Osteocyte (in vitro differentiated cells): ENCODE measurements at regions not wholly inside any gene's neighbourhood (a gene's known extent, or its start where the extent isn't known, plus 50 kb on each side); places are given as distances from the start of the nearest gene placed in this dataset.

Experiments
- DNase-seq: peaks from one replicate; pipeline ENCODE4 v3.0.0; 2021; ENCODE audit warnings: mixed read lengths; ENCODE audit not compliant: unreplicated experiment; ENCODE audit errors: extremely low spot score
- H3K27ac Mint-ChIP-seq: one replicate; pipeline ENCODE4 v1.8.0; 2021; ENCODE audit warnings: mild to moderate bottlenecking, mixed read lengths; ENCODE audit not compliant: unreplicated experiment
- H3K27me3 Mint-ChIP-seq: one replicate; pipeline ENCODE4 v1.8.0; 2021; ENCODE audit warnings: mixed read lengths; ENCODE audit not compliant: unreplicated experiment
- H3K36me3 Mint-ChIP-seq: one replicate; pipeline ENCODE4 v1.8.0; 2021; ENCODE audit warnings: mixed read lengths; ENCODE audit not compliant: unreplicated experiment
- H3K4me1 Mint-ChIP-seq: one replicate; pipeline ENCODE4 v1.8.0; 2021; ENCODE audit warnings: mixed read lengths; ENCODE audit not compliant: unreplicated experiment
- H3K4me3 Mint-ChIP-seq: one replicate; pipeline ENCODE4 v1.8.0; 2021; ENCODE audit warnings: mild to moderate bottlenecking, moderate library complexity, mixed read lengths; ENCODE audit not compliant: unreplicated experiment
- H3K9me3 Mint-ChIP-seq: one replicate; pipeline ENCODE4 v1.8.0; 2021; ENCODE audit warnings: mixed read lengths; ENCODE audit not compliant: unreplicated experiment
- CTCF ChIP-seq: fragments of 200-600 bp; sonication (generic); IDR thresholded peaks from 2 replicates; pipeline ENCODE4 v1.5.0; 2021; ENCODE audit warnings: antibody characterized with exemption, mild to moderate bottlenecking, moderate library complexity

- H3K4me1 Mint-ChIP-seq = no peaks in the 10 kb centered on the region
- DNase-seq = no peak
- no peaks in the 10 kb centered on the region for H3K27me3 Mint-ChIP-seq
Observed at GRCh38 chr5:87717761-87718160, 305.0 kb upstream of the CCNH start.

DNA sequence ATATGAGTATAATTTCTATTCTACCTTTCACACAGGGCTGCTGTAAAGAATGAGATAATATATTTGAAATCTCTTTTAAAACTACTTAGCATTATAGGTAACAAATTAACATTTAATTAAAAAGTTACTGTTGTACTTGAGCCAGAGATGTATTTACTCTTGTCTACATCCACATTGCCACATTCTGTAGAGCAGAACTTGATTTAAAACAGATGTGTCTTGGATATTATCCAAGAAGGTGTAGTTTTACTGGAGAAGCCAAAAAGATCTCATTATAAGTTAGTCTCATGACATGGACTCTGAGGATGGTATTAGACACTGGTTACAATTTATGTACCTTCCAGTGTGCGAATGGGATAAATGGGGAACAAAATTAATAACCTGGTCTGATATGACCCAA, 293.1 kb upstream of the CCNH start:
- H3K36me3 Mint-ChIP-seq = no peaks in the 10 kb centered on the region

More at GRCh38 chr5:87717761-87718160, 305.0 kb upstream of the CCNH start:
- H3K27ac Mint-ChIP-seq = no peak overlapping the region
- no peaks in the 10 kb centered on the region for H3K36me3 Mint-ChIP-seq
- H3K4me3 Mint-ChIP-seq = no peak overlapping the region
- peaks cover 20% of the 10 kb centered on the region for H3K9me3 Mint-ChIP-seq
- no peak for TF ChIP-seq CTCF

GRCh38 chr5:87686975-87687374, 274.2 kb upstream of the CCNH start:
- Mint-ChIP-seq H3K27ac (no peak overlapping the region), H3K36me3 (no peaks in the 10 kb centered on the region), H3K4me1 (no peaks in the 10 kb centered on the region), H3K27me3 (no peaks in the 10 kb centered on the region), H3K9me3 (peaks cover 17% of the 10 kb centered on the region), H3K4me3 (no peak overlapping the region)
- no peak for DNase-seq
- TF ChIP-seq CTCF = no peak

More for the DNA sequence above, 293.1 kb upstream of the CCNH start:
- DNase-seq = no peak
- Mint-ChIP-seq H3K9me3 (peaks cover 3% of the 10 kb centered on the region), H3K27me3 (no peaks in the 10 kb centered on the region), H3K4me3 (no peak overlapping the region), H3K27ac (no peak overlapping the region), H3K4me1 (no peaks in the 10 kb centered on the region)
- no peak for TF ChIP-seq CTCF

GRCh38 chr5:87686018-87686417, 273.3 kb upstream of the CCNH start:
- Mint-ChIP-seq H3K36me3 (no peaks in the 10 kb centered on the region), H3K4me3 (no peak overlapping the region), H3K27ac (no peak overlapping the region), H3K4me1 (no peaks in the 10 kb centered on the region), H3K27me3 (no peaks in the 10 kb centered on the region), H3K9me3 (peaks cover 11% of the 10 kb centered on the region)
- TF ChIP-seq CTCF = no peak
- DNase-seq = no peak

DNA sequence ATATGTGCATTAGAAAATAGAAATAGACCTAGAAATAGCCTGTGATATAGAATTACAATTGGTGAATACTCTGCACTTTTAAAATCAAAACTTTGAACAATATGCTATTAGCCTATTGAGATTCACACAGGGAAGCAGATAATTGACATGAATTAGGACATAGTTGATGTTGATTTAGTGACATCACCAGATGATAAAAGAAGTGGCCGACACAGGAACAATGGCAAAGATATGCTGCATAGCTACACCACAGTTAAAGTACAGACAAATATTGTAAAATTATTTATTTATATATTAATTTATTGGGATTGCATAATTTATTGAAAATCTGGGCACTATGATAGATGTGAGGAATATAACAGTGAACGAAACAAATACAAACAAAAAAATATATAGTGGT, 261.5 kb upstream of the CCNH start:
- Mint-ChIP-seq H3K9me3 (no peaks in the 10 kb centered on the region), H3K4me1 (no peaks in the 10 kb centered on the region), H3K27me3 (no peaks in the 10 kb centered on the region), H3K27ac (no peak overlapping the region), H3K36me3 (no peaks in the 10 kb centered on the region), H3K4me3 (no peak overlapping the region)
- no peak for DNase-seq
- no peak for TF ChIP-seq CTCF
